Ishikawa (cell line): ENCODE measurements at regions not wholly inside any gene's neighbourhood (a gene's known extent, or its start where the extent isn't known, plus 50 kb on each side); places are given as distances from the start of the nearest gene placed in this dataset.

Source experiments
- CEBPB ChIP-seq: IDR thresholded peaks from 2 replicates; pipeline ENCODE4 v1.6.1; 2012
- CREB1 ChIP-seq: IDR thresholded peaks from 2 replicates; pipeline ENCODE4 v1.6.1; 2012; ENCODE audit warnings: low read depth
- EGR1 ChIP-seq: IDR thresholded peaks from 2 replicates; pipeline ENCODE4 v1.6.1; 2012
- EP300 ChIP-seq: IDR thresholded peaks from 2 replicates; pipeline ENCODE4 v1.6.1; 2012; ENCODE audit warnings: borderline replicate concordance
- FOXM1 ChIP-seq: IDR thresholded peaks from 2 replicates; pipeline ENCODE4 v1.6.1; 2012; ENCODE audit warnings: low read depth, borderline replicate concordance
- MAX ChIP-seq: IDR thresholded peaks from 2 replicates; pipeline ENCODE4 v1.6.1; 2012
- NFIC ChIP-seq: IDR thresholded peaks from 2 replicates; pipeline ENCODE4 v1.6.1; 2012
- RAD21 ChIP-seq: IDR thresholded peaks from 2 replicates; pipeline ENCODE4 v1.6.1; 2012; ENCODE audit warnings: low read depth
- TAF1 ChIP-seq: IDR thresholded peaks from 2 replicates; pipeline ENCODE4 v1.6.1; 2012; ENCODE audit warnings: low read depth, mild to moderate bottlenecking
- TCF12 ChIP-seq: IDR thresholded peaks from 2 replicates; pipeline ENCODE4 v1.6.1; 2012; ENCODE audit warnings: low read depth
- TEAD4 ChIP-seq: IDR thresholded peaks from 2 replicates; pipeline ENCODE4 v1.6.1; 2012
- USF1 ChIP-seq: IDR thresholded peaks from 2 replicates; pipeline ENCODE4 v1.6.1; 2012
- YY1 ChIP-seq: IDR thresholded peaks from 2 replicates; pipeline ENCODE4 v1.6.1; 2012; ENCODE audit warnings: low read depth
- ZBTB7A ChIP-seq: IDR thresholded peaks from 2 replicates; pipeline ENCODE4 v1.6.1; 2012; ENCODE audit warnings: low read depth
- TF ChIP-seq, protein P1 (sequence below): IDR thresholded peaks from 2 replicates; pipeline ENCODE4 v1.6.1; 2012; ENCODE audit warnings: low read depth, mild to moderate bottlenecking

DNA sequence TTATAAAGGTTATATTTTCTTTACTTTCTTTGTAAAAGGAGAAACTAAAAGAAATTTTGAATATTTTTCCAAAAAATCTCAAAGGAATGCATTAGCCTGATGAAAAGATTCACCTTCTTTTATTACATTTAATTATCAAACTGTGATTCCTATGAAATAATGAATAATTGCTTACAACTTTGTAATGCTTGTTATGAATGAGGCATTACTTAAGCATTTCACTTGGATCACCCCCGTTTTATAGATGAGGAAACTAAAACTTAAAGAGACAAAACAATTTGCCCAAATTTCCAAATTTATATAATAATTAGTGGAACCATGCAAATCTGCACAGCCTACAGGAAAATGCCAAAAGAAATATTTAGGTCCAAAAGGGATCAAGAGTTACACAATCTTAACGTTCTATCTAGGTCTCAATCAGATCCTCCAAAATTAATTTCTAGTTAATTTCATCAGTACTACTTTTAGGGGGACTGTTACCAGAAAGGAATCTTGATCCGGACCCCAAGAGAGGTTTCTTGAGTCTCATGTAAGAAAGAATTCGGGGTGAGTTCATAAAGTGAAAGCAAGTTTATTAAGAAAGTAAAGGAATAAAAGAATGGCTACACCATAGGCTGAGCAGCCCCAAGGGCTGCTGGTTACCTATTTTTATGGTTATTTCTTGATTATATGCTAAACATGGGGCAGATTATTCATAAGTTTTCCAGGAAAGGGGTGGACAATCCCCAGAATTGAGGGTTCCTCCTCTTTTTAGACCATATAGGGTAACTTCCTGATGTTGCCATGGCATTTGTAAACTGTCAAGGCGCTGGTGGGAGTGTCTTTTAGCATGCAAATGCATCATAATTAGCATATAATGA is 288.0 kb downstream of the ADGB start:
- no peak for TF ChIP-seq CEBPB
- no peak for TF ChIP-seq EP300
- TF ChIP-seq ZBTB7A = no peak
- TF ChIP-seq EGR1 = no peak
- TF ChIP-seq CREB1 = no peak
- TF ChIP-seq, protein P1, sequence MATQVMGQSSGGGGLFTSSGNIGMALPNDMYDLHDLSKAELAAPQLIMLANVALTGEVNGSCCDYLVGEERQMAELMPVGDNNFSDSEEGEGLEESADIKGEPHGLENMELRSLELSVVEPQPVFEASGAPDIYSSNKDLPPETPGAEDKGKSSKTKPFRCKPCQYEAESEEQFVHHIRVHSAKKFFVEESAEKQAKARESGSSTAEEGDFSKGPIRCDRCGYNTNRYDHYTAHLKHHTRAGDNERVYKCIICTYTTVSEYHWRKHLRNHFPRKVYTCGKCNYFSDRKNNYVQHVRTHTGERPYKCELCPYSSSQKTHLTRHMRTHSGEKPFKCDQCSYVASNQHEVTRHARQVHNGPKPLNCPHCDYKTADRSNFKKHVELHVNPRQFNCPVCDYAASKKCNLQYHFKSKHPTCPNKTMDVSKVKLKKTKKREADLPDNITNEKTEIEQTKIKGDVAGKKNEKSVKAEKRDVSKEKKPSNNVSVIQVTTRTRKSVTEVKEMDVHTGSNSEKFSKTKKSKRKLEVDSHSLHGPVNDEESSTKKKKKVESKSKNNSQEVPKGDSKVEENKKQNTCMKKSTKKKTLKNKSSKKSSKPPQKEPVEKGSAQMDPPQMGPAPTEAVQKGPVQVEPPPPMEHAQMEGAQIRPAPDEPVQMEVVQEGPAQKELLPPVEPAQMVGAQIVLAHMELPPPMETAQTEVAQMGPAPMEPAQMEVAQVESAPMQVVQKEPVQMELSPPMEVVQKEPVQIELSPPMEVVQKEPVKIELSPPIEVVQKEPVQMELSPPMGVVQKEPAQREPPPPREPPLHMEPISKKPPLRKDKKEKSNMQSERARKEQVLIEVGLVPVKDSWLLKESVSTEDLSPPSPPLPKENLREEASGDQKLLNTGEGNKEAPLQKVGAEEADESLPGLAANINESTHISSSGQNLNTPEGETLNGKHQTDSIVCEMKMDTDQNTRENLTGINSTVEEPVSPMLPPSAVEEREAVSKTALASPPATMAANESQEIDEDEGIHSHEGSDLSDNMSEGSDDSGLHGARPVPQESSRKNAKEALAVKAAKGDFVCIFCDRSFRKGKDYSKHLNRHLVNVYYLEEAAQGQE = no peak
- TF ChIP-seq MAX = no peak
- TF ChIP-seq YY1 = no peak
- TF ChIP-seq TCF12 = no peak
- no peak for TF ChIP-seq TAF1
- TF ChIP-seq FOXM1 = no peak
- TF ChIP-seq NFIC = no peak
- no peak for TF ChIP-seq USF1
- no peak for TF ChIP-seq TEAD4
- no peak for TF ChIP-seq RAD21

- peak; percentile 58 for TF ChIP-seq CEBPB
- no peak for TF ChIP-seq RAD21
- no peak for TF ChIP-seq FOXM1
These were observed 288.8 kb downstream of the ADGB start for GRCh38 chr6:146887447-146888077.

- TF ChIP-seq YY1 (no peak), NFIC (no peak), CEBPB (no peak), CREB1 (no peak), USF1 (no peak), MAX (no peak)
- TF ChIP-seq, protein P1 = no peak
These were observed 290.5 kb downstream of the ADGB start for GRCh38 chr6:146889303-146889702.

- TF ChIP-seq TCF12 (no peak), NFIC (no peak), USF1 (no peak)
These were observed 291.4 kb downstream of the ADGB start for GRCh38 chr6:146890172-146890571.

GRCh38 chr6:146890644-146891434 is 292.1 kb downstream of the ADGB start:
- TF ChIP-seq TAF1 = no peak
- no peak for TF ChIP-seq FOXM1
- TF ChIP-seq, protein P1 = no peak
- TF ChIP-seq YY1 = no peak
- no peak for TF ChIP-seq TEAD4
- TF ChIP-seq ZBTB7A = no peak
- no peak for TF ChIP-seq USF1
- no peak for TF ChIP-seq RAD21
- TF ChIP-seq NFIC = no peak
- TF ChIP-seq CEBPB = no peak
- TF ChIP-seq MAX = no peak
